HEK293 (cell line): ENCODE measurements at regions not wholly inside any gene's neighbourhood (a gene's known extent, or its start where the extent isn't known, plus 50 kb on each side); places are given as distances from the start of the nearest gene placed in this dataset.

ENCODE experiments used
- HOXA7 ChIP-seq: sonication (generic); formaldehyde crosslinking; IDR thresholded peaks from 2 replicates; pipeline ENCODE4 v1.8.1; 2022; ENCODE audit warnings: missing genetic modification reagents, borderline replicate concordance
- KLF1 ChIP-seq: fragments of 450-650 bp; formaldehyde crosslinking; IDR thresholded peaks from 2 replicates; pipeline ENCODE4 v1.5.1; 2016; ENCODE audit warnings: missing biosample characterization, missing genetic modification characterization
- KLF16 ChIP-seq: fragments of 450-650 bp; formaldehyde crosslinking; IDR thresholded peaks from 2 replicates; pipeline ENCODE4 v1.5.1; 2017; ENCODE audit warnings: missing biosample characterization, missing genetic modification characterization
- MYNN ChIP-seq: fragments of 450-650 bp; formaldehyde crosslinking; IDR thresholded peaks from 2 replicates; pipeline ENCODE4 v1.5.1; 2016; ENCODE audit warnings: missing biosample characterization, missing genetic modification characterization, borderline replicate concordance
- SP2 ChIP-seq: fragments of 450-650 bp; formaldehyde crosslinking; IDR thresholded peaks from 2 replicates; pipeline ENCODE4 v1.5.1; 2016; ENCODE audit warnings: missing biosample characterization, missing genetic modification characterization
- TCF7L2 ChIP-seq: IDR thresholded peaks from 2 replicates; pipeline ENCODE4 v1.6.1; 2011; ENCODE audit warnings: low read depth, mild to moderate bottlenecking, inconsistent platforms, low read length, moderate library complexity, borderline replicate concordance
- TRIM28 ChIP-seq: IDR thresholded peaks from 2 replicates; pipeline ENCODE4 v1.6.1; 2011; ENCODE audit warnings: low read length, control low read depth, borderline replicate concordance
- ZNF138 ChIP-seq: fragments of 450-650 bp; formaldehyde crosslinking; IDR thresholded peaks from 2 replicates; pipeline ENCODE4 v1.5.1; 2016; ENCODE audit warnings: missing biosample characterization, missing genetic modification characterization, borderline replicate concordance
- ZNF529 ChIP-seq: fragments of 450-650 bp; formaldehyde crosslinking; IDR thresholded peaks from 2 replicates; pipeline ENCODE4 v1.5.1; 2017; ENCODE audit warnings: missing genetic modification characterization, missing biosample characterization; ENCODE audit not compliant: insufficient replicate concordance
- ZNF660 ChIP-seq: fragments of 450-650 bp; IDR thresholded peaks from 2 replicates; pipeline ENCODE4 v1.5.1; 2018; ENCODE audit warnings: missing biosample characterization, mild to moderate bottlenecking, missing genetic modification characterization
- ZXDB ChIP-seq: fragments of 450-650 bp; formaldehyde crosslinking; IDR thresholded peaks from 2 replicates; pipeline ENCODE4 v1.5.1; 2016; ENCODE audit warnings: missing biosample characterization, missing genetic modification characterization
- TF ChIP-seq, protein P1 (sequence below): fragments of 450-650 bp; formaldehyde crosslinking; IDR thresholded peaks from 2 replicates; pipeline ENCODE4 v1.5.1; 2016; ENCODE audit warnings: missing biosample characterization, missing genetic modification characterization
- TF ChIP-seq, protein P2 (sequence below): fragments of 450-650 bp; formaldehyde crosslinking; optimal IDR thresholded peaks from 2 replicates; pipeline ENCODE3; 2016; ENCODE audit warnings: missing biosample characterization, mild to moderate bottlenecking, missing genetic modification characterization
- TF ChIP-seq, protein P3 (sequence below): fragments of 450-650 bp; formaldehyde crosslinking; IDR thresholded peaks from 2 replicates; pipeline ENCODE4 v1.5.1; 2016; ENCODE audit warnings: missing biosample characterization, missing genetic modification characterization

DNA sequence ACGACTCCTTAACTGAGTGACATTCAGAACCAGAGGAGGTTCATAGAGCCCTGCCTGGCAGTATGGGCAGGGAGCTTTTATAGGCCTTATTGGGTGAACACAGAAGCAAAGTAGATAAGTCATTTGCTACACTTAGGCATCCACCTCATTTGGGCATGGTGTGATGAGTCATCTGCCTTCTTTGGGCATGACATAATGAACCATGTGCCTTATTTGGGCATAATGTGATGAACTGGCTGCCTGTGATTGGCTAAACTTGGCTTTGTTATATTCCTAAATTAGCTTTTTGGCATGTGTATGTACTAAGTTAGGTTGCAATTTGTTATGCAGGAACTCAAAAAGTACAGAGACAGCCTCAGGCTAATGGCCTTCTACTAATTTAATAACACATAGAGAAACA lies 2210.2 kb upstream of the PCDH20 start:
- TF ChIP-seq, protein P1, sequence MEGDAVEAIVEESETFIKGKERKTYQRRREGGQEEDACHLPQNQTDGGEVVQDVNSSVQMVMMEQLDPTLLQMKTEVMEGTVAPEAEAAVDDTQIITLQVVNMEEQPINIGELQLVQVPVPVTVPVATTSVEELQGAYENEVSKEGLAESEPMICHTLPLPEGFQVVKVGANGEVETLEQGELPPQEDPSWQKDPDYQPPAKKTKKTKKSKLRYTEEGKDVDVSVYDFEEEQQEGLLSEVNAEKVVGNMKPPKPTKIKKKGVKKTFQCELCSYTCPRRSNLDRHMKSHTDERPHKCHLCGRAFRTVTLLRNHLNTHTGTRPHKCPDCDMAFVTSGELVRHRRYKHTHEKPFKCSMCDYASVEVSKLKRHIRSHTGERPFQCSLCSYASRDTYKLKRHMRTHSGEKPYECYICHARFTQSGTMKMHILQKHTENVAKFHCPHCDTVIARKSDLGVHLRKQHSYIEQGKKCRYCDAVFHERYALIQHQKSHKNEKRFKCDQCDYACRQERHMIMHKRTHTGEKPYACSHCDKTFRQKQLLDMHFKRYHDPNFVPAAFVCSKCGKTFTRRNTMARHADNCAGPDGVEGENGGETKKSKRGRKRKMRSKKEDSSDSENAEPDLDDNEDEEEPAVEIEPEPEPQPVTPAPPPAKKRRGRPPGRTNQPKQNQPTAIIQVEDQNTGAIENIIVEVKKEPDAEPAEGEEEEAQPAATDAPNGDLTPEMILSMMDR (tag by site-specific recombination) = no peak
- TF ChIP-seq SP2 = no peak; the same call in 1 of the 2 replicates
- no peak for TF ChIP-seq HOXA7 (CRISPR knock-in tag)
- TF ChIP-seq, protein P2, sequence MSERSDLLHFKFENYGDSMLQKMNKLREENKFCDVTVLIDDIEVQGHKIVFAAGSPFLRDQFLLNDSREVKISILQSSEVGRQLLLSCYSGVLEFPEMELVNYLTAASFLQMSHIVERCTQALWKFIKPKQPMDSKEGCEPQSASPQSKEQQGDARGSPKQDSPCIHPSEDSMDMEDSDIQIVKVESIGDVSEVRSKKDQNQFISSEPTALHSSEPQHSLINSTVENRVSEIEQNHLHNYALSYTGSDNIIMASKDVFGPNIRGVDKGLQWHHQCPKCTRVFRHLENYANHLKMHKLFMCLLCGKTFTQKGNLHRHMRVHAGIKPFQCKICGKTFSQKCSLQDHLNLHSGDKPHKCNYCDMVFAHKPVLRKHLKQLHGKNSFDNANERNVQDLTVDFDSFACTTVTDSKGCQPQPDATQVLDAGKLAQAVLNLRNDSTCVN (tag by site-specific recombination) = no peak
- TF ChIP-seq ZXDB = no peak
- TF ChIP-seq, protein P3, sequence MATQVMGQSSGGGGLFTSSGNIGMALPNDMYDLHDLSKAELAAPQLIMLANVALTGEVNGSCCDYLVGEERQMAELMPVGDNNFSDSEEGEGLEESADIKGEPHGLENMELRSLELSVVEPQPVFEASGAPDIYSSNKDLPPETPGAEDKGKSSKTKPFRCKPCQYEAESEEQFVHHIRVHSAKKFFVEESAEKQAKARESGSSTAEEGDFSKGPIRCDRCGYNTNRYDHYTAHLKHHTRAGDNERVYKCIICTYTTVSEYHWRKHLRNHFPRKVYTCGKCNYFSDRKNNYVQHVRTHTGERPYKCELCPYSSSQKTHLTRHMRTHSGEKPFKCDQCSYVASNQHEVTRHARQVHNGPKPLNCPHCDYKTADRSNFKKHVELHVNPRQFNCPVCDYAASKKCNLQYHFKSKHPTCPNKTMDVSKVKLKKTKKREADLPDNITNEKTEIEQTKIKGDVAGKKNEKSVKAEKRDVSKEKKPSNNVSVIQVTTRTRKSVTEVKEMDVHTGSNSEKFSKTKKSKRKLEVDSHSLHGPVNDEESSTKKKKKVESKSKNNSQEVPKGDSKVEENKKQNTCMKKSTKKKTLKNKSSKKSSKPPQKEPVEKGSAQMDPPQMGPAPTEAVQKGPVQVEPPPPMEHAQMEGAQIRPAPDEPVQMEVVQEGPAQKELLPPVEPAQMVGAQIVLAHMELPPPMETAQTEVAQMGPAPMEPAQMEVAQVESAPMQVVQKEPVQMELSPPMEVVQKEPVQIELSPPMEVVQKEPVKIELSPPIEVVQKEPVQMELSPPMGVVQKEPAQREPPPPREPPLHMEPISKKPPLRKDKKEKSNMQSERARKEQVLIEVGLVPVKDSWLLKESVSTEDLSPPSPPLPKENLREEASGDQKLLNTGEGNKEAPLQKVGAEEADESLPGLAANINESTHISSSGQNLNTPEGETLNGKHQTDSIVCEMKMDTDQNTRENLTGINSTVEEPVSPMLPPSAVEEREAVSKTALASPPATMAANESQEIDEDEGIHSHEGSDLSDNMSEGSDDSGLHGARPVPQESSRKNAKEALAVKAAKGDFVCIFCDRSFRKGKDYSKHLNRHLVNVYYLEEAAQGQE (tag by site-specific recombination) = no peak
- no peak for TF ChIP-seq ZNF529 (tag by site-specific recombination)
- TF ChIP-seq KLF16 (tag by site-specific recombination) = no peak
- TF ChIP-seq ZNF660 (tag by site-specific recombination) = no peak
- TF ChIP-seq TRIM28 = no peak
- no peak for TF ChIP-seq KLF1 (tag by site-specific recombination)
- TF ChIP-seq ZNF138 (tag by site-specific recombination) = no peak
- TF ChIP-seq TCF7L2 = no peak
- no peak for TF ChIP-seq MYNN (tag by site-specific recombination)
